ENCODE measurements at regions not wholly inside any gene's neighbourhood (a gene's known extent, or its start where the extent isn't known, plus 50 kb on each side); places are given as distances from the start of the nearest gene placed in this dataset.

DNA sequence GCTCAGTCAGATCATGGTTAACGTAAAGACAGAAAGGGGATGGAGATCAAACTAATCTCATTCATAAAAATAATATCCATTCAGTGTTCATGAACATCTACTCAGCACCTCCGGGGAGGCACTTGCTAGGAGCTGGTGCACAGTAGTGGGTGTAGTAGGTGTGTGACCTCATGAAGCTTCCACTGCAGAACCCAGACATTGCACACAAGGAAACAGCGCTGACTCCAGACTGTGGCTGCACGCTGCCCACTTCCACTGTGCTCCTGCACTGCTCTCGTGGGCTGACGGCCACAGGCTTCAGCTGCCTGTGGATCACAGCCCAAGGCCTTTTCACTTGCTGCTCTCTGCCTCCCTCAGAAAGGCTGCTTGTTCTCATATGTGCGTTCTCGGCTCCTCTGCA, 214.4 kb upstream of the ZNF507 start:
- TF ChIP-seq, protein P1, sequence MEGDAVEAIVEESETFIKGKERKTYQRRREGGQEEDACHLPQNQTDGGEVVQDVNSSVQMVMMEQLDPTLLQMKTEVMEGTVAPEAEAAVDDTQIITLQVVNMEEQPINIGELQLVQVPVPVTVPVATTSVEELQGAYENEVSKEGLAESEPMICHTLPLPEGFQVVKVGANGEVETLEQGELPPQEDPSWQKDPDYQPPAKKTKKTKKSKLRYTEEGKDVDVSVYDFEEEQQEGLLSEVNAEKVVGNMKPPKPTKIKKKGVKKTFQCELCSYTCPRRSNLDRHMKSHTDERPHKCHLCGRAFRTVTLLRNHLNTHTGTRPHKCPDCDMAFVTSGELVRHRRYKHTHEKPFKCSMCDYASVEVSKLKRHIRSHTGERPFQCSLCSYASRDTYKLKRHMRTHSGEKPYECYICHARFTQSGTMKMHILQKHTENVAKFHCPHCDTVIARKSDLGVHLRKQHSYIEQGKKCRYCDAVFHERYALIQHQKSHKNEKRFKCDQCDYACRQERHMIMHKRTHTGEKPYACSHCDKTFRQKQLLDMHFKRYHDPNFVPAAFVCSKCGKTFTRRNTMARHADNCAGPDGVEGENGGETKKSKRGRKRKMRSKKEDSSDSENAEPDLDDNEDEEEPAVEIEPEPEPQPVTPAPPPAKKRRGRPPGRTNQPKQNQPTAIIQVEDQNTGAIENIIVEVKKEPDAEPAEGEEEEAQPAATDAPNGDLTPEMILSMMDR (IDR thresholded peaks at IDR 0.05; ENCODE audit: insufficient read depth, low read length), result no peak
- TF ChIP-seq POLR2AphosphoS5 (IDR thresholded peaks at IDR 0.05; ENCODE audit: low read depth) (no peak), SPI1 (IDR thresholded peaks at IDR 0.05; ENCODE audit: borderline replicate concordance, low read depth) (no peak)

All from HL-60 (cell line).